HepG2 (cell line): ENCODE measurements at regions not wholly inside any gene's neighbourhood (a gene's known extent, or its start where the extent isn't known, plus 50 kb on each side); places are given as distances from the start of the nearest gene placed in this dataset.

Experiments
- CHCHD3 ChIP-seq: sonication (generic); formaldehyde crosslinking; IDR thresholded peaks from 2 replicates; pipeline ENCODE4 v1.8.0; 2022; ENCODE audit warnings: mild to moderate bottlenecking, missing genetic modification reagents, moderate library complexity
- CTCF ChIP-seq: sonication (generic); formaldehyde crosslinking; IDR thresholded peaks from 2 replicates; pipeline ENCODE4 v1.5.0; 2020; ENCODE audit warnings: mild to moderate bottlenecking, missing genetic modification reagents, moderate library complexity
- ESRRA ChIP-seq: sonication (generic); formaldehyde crosslinking; IDR thresholded peaks from 2 replicates; pipeline ENCODE4 v1.5.1; 2020; ENCODE audit warnings: mild to moderate bottlenecking, low read depth, missing genetic modification reagents
- GATAD2A ChIP-seq: IDR thresholded peaks from 2 replicates; pipeline ENCODE4 v1.6.1; 2016
- KLF6 ChIP-seq: IDR thresholded peaks from 2 replicates; pipeline ENCODE4 v1.8.0; 2016; ENCODE audit warnings: missing biosample characterization, missing genetic modification reagents
- NR2F2 ChIP-seq: IDR thresholded peaks from 2 replicates; pipeline ENCODE4 v1.6.1; 2012; ENCODE audit warnings: low read depth, inconsistent platforms, borderline replicate concordance
- POLR2AphosphoS5 ChIP-seq: IDR thresholded peaks from 2 replicates; pipeline ENCODE4 v1.6.1; 2012; ENCODE audit warnings: low read depth, low read length
- ZBTB42 ChIP-seq: sonication (generic); formaldehyde crosslinking; IDR thresholded peaks from 2 replicates; pipeline ENCODE4 v1.5.0; 2020; ENCODE audit warnings: mild to moderate bottlenecking, missing genetic modification reagents
- ZGPAT ChIP-seq: IDR thresholded peaks from 2 replicates; pipeline ENCODE4 v1.6.1; 2016; ENCODE audit warnings: mild to moderate bottlenecking
- ZNF12 ChIP-seq: sonication (generic); formaldehyde crosslinking; IDR thresholded peaks from 2 replicates; pipeline ENCODE4 v1.5.0; 2020; ENCODE audit warnings: missing genetic modification reagents
- ZNF546 ChIP-seq: sonication (generic); formaldehyde crosslinking; conservative IDR thresholded peaks from 2 replicates; pipeline ENCODE4 v1.8.1; 2023; ENCODE audit warnings: mild to moderate bottlenecking, missing genetic modification reagents
- ZSCAN30 ChIP-seq: sonication (generic); formaldehyde crosslinking; IDR thresholded peaks from 2 replicates; pipeline ENCODE4 v1.5.0; 2020; ENCODE audit warnings: mild to moderate bottlenecking, missing genetic modification reagents
- ZXDC ChIP-seq: sonication (generic); formaldehyde crosslinking; IDR thresholded peaks from 2 replicates; pipeline ENCODE4 v1.5.0; 2020; ENCODE audit warnings: mild to moderate bottlenecking, missing genetic modification reagents

- TF ChIP-seq ZGPAT (no peak), NR2F2 (no peak), ZNF546 (CRISPR knock-in tag) (no peak), ZXDC (CRISPR knock-in tag) (no peak), ESRRA (CRISPR knock-in tag) (no peak), CTCF (CRISPR knock-in tag) (no peak), CHCHD3 (CRISPR knock-in tag) (no peak), GATAD2A (CRISPR knock-in tag) (no peak), KLF6 (CRISPR knock-in tag) (no peak), ZBTB42 (CRISPR knock-in tag) (no peak), POLR2AphosphoS5 (no peak), ZSCAN30 (CRISPR knock-in tag) (no peak), ZNF12 (CRISPR knock-in tag) (no peak)
Observed at GRCh38 chr5:87002485-87002884, 265.2 kb upstream of the RASA1 start.
